H54 (cell line): ENCODE measurements at regions not wholly inside any gene's neighbourhood (a gene's known extent, or its start where the extent isn't known, plus 50 kb on each side); places are given as distances from the start of the nearest gene placed in this dataset.

ENCODE experiments used
- DNase-seq: peaks from one replicate; pipeline ENCODE4 v3.0.0; 2011; ENCODE audit warnings: low spot score, mixed read lengths; ENCODE audit not compliant: insufficient read length
- FAIRE-seq: peaks from 3 replicates; lab custom pipeline; 2011; peaks lifted over from hg19 to GRCh38; lab: Jason Lieb, UNC
- POLR2A ChIP-seq: IDR thresholded peaks from 2 replicates; pipeline ENCODE4 v1.6.1; 2011; ENCODE audit warnings: low read depth, mild to moderate bottlenecking, low read length

GRCh38 chr2:103410221-103410620 lies 648.4 kb downstream of the TMEM182 start:
- DNase-seq: no peak
- TF ChIP-seq POLR2A: no peak
- no peak for FAIRE-seq

- no peak for TF ChIP-seq POLR2A
- no peak for DNase-seq
- FAIRE-seq: no peak
Observed at GRCh38 chr2:103419506-103419905, 657.7 kb downstream of the TMEM182 start.

GRCh38 chr2:103423100-103423499 lies 661.3 kb downstream of the TMEM182 start:
- DNase-seq (no peak), FAIRE-seq (no peak)
- TF ChIP-seq POLR2A: no peak

GRCh38 chr2:103427567-103427966 lies 665.7 kb downstream of the TMEM182 start:
- DNase-seq (no peak), FAIRE-seq (no peak)
- TF ChIP-seq POLR2A: no peak

GRCh38 chr2:103430191-103430590 lies 668.4 kb downstream of the TMEM182 start:
- TF ChIP-seq POLR2A: no peak
- DNase-seq: no peak
- FAIRE-seq: no peak

- FAIRE-seq (no peak), DNase-seq (no peak)
- TF ChIP-seq POLR2A: no peak
Observed at GRCh38 chr2:103435010-103435409, 673.2 kb downstream of the TMEM182 start.

GRCh38 chr2:103437161-103437560 lies 675.3 kb downstream of the TMEM182 start:
- TF ChIP-seq POLR2A: no peak
- DNase-seq: no peak
- no peak for FAIRE-seq

- no peak for TF ChIP-seq POLR2A
- DNase-seq (no peak), FAIRE-seq (no peak)
Observed at GRCh38 chr2:103445347-103445746, 683.5 kb downstream of the TMEM182 start.

GRCh38 chr2:103448495-103448894 lies 686.7 kb downstream of the TMEM182 start:
- no peak for DNase-seq
- no peak for FAIRE-seq
- TF ChIP-seq POLR2A: no peak

GRCh38 chr2:103451283-103451682 lies 689.5 kb downstream of the TMEM182 start:
- no peak for TF ChIP-seq POLR2A
- FAIRE-seq (no peak), DNase-seq (no peak)

- no peak for TF ChIP-seq POLR2A
- DNase-seq: no peak
- no peak for FAIRE-seq
Observed at GRCh38 chr2:103459283-103459682, 697.5 kb downstream of the TMEM182 start.

- FAIRE-seq (no peak), DNase-seq (no peak)
- no peak for TF ChIP-seq POLR2A
Observed at GRCh38 chr2:103462101-103462500, 700.3 kb downstream of the TMEM182 start.

GRCh38 chr2:103462712-103463111 lies 700.9 kb downstream of the TMEM182 start:
- DNase-seq (no peak), FAIRE-seq (no peak)
- no peak for TF ChIP-seq POLR2A

- no peak for TF ChIP-seq POLR2A
- FAIRE-seq (no peak), DNase-seq (no peak)
Observed at GRCh38 chr2:103464831-103465230, 703.0 kb downstream of the TMEM182 start.

GRCh38 chr2:103469800-103470199 lies 708.0 kb downstream of the TMEM182 start:
- no peak for TF ChIP-seq POLR2A
- DNase-seq (no peak), FAIRE-seq (no peak)

- no peak for FAIRE-seq
- DNase-seq: no peak
- no peak for TF ChIP-seq POLR2A
Observed at GRCh38 chr2:103484906-103485305, 723.1 kb downstream of the TMEM182 start.
